Left colon (tissue), 2 donors: ENCODE measurements at regions not wholly inside any gene's neighbourhood (a gene's known extent, or its start where the extent isn't known, plus 50 kb on each side); places are given as distances from the start of the nearest gene placed in this dataset.
A peak's percentile ranks its signal among the peaks of the same experiment; 100 is the strongest.

Experiments used
- ATAC-seq: fragments of 200-7000 bp; cut with Tn5 transposase; one replicate; pipeline ENCODE4 v1.9.1; 2020; ENCODE audit warnings: mild to moderate bottlenecking, moderate library complexity
- DNase-seq, 2 donors: peaks; one replicate each; pipeline ENCODE4 v3.0.0-alpha.2; 2020
- intact Hi-C, 2 donors: fragments of 100-400 bp; cut with DNase I in 1 of 2; cut with micrococcal nuclease in 1 of 2; formaldehyde crosslinking; loops; one replicate each; pipeline versions ENCODE4 v1.11.2 to v1.14.0; 2022; cut with DNase I, micrococcal nuclease
- donor health status: DM: no; HTN: no; CAD: no.
- donor health status: DM: yes; HTN: yes; CAD: no.

- intact Hi-C loops: no loop called here
- ATAC-seq (no peak), DNase-seq (no peak)
Observed at GRCh38 chr6:89028774-89029173, 51.8 kb upstream of the PNRC1 start.

GRCh38 chr6:89027756-89028155, 52.8 kb upstream of the PNRC1 start:
- ATAC-seq: no peak
- DNase-seq: no peak
- intact Hi-C loops: no loop called here

- no peak for ATAC-seq
- intact Hi-C loops: no loop called here
- DNase-seq: no peak
Observed at GRCh38 chr6:89026151-89026550, 54.4 kb upstream of the PNRC1 start.

GRCh38 chr6:89025633-89026032, 54.9 kb upstream of the PNRC1 start:
- intact Hi-C loops: no loop called here
- ATAC-seq (peak; percentile 64), DNase-seq (no peak)

- no peak for ATAC-seq
- no peak for DNase-seq
- intact Hi-C loops: no loop called here
Observed at GRCh38 chr6:89024456-89024855, 56.1 kb upstream of the PNRC1 start.

- ATAC-seq (no peak), DNase-seq (no peak)
- intact Hi-C loops: no loop called here
Observed at GRCh38 chr6:89023591-89024441, 56.7 kb upstream of the PNRC1 start.

DNA sequence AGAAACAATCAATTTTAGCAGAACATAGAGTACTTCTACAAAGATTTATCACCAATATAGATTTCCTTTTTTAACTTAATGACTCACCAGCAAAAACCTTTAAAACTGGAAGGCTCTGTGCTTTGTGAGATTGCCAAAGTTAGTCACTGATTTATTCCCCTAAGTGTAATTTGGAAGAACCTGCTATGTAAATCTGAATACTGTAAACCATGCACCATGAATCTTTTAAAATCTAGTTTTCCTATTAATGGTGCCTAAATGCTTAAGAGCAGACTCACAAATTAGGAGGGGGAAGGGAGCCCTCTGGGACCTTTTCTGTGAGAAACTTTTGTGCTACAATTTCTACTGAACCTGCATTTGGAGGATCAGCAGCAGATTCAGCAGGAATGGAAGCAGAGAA, 57.8 kb upstream of the PNRC1 start:
- intact Hi-C loops: no loop called here
- ATAC-seq (no peak), DNase-seq (no peak)

DNA sequence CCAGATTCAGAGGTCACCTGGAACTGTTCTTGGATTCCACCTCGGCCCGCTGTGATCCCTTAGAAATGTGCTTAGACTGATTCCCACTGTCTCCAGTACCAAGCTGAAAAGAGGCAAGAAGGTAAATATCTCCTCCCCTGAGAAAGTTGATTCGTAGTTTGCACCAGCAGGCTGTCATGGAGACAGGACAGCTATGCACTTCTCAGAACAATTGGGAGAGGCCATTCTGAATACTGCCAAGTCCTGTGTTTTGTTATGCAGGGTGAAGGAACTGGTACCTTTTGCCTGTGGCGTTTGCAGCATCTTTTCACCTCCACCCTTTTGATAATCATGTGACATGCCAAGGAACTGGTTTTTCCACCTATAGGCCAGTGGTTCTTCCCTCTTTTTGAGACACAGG, 58.2 kb upstream of the RNGTT start:
- intact Hi-C loops: no loop called here
- DNase-seq (no peak), ATAC-seq (no peak)

DNA sequence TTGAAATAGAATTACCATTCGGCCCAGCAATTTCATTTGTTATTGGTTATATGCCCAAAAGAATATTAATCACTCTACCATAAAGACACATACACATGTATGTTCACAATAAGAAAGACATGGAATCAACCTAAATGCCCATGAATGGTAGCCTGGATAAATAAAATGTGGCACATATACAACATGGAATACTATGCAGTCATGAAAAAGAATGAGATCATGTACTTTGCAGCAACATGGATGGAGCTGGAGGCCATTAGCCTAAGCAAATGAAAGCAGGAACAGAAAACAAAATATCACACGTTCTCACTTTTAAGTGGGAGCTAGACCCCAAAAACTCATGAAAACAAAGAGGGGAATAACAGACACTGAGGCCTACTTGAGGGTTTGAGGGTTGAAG, 52.6 kb upstream of the RNGTT start:
- intact Hi-C loops: no loop called here
- ATAC-seq: no peak
- DNase-seq: no peak

DNA sequence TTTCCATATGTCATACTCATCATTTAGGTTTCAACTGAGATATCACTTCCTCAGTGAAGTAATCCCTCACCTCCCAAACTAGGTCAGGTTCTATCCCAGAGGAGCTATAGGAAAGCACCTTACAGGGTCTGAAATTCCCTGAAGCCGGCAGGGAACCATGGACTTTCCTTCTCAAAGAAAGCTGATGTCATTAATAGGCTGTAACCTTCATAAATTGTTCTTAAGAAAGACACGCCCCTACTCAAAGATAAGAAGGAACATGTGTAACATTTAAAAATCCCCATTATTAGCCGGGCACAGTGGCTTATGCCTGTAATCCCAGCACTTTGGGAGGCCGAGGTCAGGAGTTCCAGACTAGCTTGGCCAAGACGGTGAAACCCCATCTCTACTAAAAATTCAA, 50.0 kb upstream of the RNGTT start:
- intact Hi-C loops: no loop called here
- DNase-seq (no peak), ATAC-seq (no peak)
